HTR-8/SVneo (cell line): ENCODE measurements at regions not wholly inside any gene's neighbourhood (a gene's known extent, or its start where the extent isn't known, plus 50 kb on each side); places are given as distances from the start of the nearest gene placed in this dataset.

Experiments used
- DNase-seq: peaks from one replicate; pipeline ENCODE4 v3.0.0; 2011; ENCODE audit warnings: low spot score, mixed read lengths; ENCODE audit not compliant: insufficient read length
- FAIRE-seq: peaks from 2 replicates; lab custom pipeline; 2011; peaks lifted over from hg19 to GRCh38; lab: Jason Lieb, UNC

DNA sequence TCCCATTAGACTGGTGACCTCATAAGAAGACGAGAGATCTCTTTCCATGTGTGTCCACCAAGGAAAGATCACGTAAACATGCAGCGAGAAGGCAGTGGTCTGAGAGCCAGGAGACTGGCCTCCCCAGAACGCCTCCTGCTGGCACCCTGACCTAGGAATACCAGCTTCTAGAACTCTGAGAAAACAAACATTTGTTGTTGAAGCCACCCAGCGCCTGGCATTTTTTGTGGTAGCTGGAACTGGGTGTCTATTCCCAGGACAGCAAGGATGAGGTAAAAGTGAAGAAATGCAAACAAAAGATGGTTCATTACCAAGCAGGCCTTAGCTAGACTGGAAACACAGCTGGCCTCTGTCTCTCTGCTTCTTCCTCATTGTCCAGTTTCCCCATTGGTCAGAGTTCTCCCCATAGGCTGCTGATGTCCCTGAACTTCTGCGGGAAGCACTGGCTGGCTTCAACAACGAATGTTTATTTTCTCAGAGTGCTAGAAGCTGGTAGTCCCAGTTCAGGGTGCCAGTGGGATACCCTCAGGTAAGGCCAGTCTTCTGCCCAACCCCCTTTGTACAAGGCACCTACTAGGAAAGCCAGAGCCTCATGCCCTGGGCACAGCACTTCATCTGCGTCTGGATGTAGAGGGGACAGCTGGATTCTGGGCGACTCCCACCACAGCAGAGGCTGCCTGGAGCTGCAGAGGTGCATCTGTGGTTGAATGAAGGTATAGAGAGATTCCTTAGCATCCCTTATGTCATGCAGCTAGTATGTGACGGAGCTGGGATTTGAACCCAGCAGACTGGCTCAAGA, 304.9 kb downstream of the TCERG1L start:
- FAIRE-seq = no peak
- DNase-seq = no peak

DNA sequence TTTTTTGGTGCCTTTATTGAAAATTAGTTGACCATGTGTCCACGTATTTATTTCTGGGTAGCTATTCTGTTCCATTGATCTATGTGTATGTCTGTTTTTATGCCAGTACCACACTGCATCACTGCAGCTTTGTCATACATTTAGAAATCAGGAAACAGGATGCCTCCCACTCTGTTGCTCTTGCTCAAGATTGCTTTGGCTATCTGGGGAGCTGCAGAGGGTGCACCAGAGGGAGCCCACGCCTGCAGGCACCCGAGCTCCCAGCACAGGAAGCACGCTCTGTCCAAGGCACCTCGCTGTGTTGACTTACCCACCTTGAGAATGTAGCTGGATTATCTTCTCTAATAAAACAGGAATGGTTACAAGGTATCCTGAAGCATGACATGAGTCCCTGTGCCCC, 301.7 kb downstream of the TCERG1L start:
- DNase-seq (no peak), FAIRE-seq (no peak)

DNA sequence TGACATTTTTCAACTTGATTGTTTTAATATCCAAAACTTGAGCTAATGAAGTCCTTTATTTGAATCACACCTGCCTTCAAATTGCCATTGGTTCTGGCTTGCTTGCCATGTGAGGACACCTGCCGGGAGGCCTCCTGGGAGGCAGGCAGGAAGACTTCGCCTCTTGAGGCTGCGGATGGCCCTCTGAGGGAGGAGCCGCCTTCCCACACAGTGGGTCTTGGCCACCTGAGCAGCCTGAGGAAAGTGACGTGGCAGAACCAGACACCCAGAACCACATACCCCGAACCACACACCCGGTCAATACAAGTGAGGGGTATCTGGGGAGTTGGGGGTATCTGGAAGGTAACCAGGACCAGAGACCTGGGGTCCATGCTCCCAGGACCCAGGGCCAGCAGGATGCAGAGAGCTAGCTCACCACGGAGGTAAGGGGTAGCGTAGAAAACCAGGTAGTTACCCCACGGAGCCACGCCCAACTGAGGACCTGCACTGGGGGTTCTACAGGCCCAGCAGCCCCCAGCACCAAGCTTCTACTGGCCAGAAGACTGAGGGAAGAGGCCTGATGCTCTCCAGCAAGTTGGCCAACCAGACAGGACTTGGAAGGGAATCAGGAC, 300.5 kb downstream of the TCERG1L start:
- FAIRE-seq = no peak

DNA sequence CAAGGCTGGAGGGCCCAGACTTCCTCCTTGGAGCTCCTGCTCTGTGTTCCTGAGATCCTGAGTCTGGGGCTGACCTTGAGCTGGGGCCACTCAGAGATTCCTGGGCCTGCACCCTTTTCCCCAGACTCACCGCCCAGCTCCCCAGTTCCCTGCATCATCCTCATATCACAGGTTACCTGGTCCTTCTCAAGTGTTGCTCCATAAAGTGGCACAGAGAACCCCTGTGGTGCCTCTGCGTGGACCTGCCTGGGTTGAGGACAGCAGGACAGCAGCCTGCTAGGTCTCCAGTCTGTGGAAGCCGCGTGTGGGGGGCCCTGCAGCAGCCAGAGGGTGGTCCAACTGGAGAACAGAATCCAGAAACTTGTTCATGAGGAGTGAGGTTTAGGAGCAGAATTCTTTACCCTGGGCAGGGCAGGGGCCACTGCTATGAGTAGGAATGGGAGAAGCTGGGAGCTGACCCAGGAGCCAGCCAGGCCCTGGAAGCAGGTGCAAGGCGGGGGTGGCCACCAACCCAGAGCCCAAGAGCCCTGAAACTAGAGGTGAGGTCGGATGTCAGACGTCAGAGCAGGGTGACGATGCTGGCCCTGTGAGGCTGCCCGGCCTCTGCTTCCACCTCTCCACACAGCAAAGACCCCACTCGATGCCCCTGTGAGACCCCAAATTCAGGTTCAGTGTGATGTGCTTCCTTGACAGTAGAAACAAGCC, 299.4 kb downstream of the TCERG1L start:
- DNase-seq (no peak), FAIRE-seq (no peak)

More for the DNA sequence above, 300.5 kb downstream of the TCERG1L start:
- DNase-seq = no peak

DNA sequence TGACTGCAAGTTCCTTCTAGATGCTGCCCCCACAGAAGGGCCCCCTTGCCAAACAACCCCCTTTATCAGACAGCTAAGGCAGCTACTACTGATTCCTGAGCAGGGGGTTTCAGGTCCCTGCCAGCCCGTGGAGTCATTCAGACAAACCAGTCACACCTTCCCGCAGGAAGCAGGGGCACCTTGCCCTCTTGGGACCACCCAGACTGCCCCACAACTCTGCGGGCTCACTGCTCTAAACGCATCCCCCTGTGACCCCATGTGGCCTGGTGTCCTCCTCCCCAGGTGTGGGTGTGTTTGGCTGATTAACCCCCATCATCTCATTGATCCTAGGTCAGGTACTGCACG, 298.9 kb downstream of the TCERG1L start:
- FAIRE-seq (no peak), DNase-seq (no peak)

- no peak for DNase-seq
- FAIRE-seq = no peak
Measured at GRCh38 chr10:131013281-131013912, 298.1 kb downstream of the TCERG1L start.

GRCh38 chr10:131014271-131014670, 297.2 kb downstream of the TCERG1L start:
- DNase-seq (no peak), FAIRE-seq (no peak)

DNA sequence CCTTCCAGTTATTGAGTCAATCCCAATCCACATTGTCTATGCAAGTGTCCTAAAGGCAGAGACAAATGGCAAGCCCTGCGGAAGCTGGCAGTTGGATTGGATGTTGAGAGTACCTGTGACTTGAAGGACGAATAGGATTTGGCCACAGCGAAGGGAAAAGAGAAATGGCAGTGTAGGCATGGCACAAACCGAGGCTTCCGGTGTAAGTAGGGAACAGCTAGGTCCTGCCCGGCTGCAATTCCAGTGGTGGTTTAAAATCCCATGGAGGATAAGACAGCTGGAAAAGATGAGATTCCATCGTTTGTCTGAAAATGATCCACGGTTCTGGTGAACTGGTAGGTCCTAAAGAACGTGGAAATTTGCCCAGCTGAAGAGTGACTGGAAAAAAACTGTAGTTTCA, 296.2 kb downstream of the TCERG1L start:
- no peak for DNase-seq
- FAIRE-seq = no peak

GRCh38 chr10:131016556-131016955, 295.0 kb downstream of the TCERG1L start:
- no peak for DNase-seq

GRCh38 chr10:131017566-131018285, 293.8 kb downstream of the TCERG1L start:
- DNase-seq (no peak), FAIRE-seq (no peak)

More at GRCh38 chr10:131016556-131016955, 295.0 kb downstream of the TCERG1L start:
- FAIRE-seq = no peak

GRCh38 chr10:131018886-131019500, 292.5 kb downstream of the TCERG1L start:
- DNase-seq = no peak
- no peak for FAIRE-seq

- DNase-seq (no peak), FAIRE-seq (no peak)
Measured at GRCh38 chr10:131019696-131020095, 291.8 kb downstream of the TCERG1L start.

DNA sequence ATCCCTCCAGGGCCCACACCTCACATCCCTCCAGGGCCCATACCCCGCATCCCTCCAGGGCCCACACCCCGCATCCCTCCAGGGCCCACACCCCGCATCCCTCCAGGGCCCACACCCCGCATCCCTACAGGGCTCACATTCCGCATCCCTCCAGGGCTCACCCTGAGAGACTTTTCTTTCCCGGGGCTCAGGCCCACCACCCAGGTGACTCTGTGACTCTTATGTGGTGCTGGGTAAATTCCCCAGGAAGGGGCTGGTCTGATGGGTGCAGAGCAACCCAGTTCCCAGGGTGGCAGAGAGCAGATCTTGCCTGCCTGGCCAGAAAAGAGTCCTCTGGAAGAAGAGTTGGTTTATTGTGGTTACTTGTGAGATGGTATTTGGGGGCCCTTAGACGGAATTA, 290.7 kb downstream of the TCERG1L start:
- FAIRE-seq (no peak), DNase-seq (no peak)

GRCh38 chr10:131021246-131021895, 290.1 kb downstream of the TCERG1L start:
- FAIRE-seq = no peak

DNA sequence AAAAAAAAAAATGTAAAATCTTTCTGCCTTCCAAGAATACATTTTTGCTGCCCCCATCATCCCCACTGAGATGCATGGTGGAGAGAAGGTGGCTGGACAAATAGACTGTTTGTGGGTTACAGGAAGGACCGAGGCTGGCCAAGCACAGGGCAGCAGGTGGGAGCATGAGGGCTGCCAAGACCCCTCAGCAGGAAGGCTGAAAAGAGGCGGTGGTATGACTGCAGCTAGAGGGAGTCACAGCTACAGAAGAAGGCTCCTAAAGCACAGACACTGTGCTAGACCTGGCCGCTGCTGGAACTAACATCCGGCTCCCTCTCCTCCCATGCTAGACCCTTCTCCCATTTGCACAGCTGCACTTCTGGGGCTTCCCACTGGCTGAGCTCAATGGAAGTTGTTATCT, 289.6 kb downstream of the TCERG1L start:
- DNase-seq (no peak), FAIRE-seq (no peak)

More at GRCh38 chr10:131021246-131021895, 290.1 kb downstream of the TCERG1L start:
- DNase-seq = no peak

GRCh38 chr10:131022369-131022768, 289.2 kb downstream of the TCERG1L start:
- no peak for FAIRE-seq
- no peak for DNase-seq

GRCh38 chr10:131022981-131023380, 288.5 kb downstream of the TCERG1L start:
- no peak for FAIRE-seq
- no peak for DNase-seq

- FAIRE-seq (no peak), DNase-seq (no peak)
Measured at GRCh38 chr10:131024259-131025131, 287.0 kb downstream of the TCERG1L start.
